NCI-H226 (cell line): ENCODE measurements at regions not wholly inside any gene's neighbourhood (a gene's known extent, or its start where the extent isn't known, plus 50 kb on each side); places are given as distances from the start of the nearest gene placed in this dataset.

Source experiments
- DNase-seq: peaks from one replicate; pipeline ENCODE4 v3.0.0-alpha.2; 2015

- no peak for DNase-seq
Observed at GRCh38 chr5:28214292-28214691, 1175.9 kb upstream of the CDH9 start.

GRCh38 chr5:28208356-28208755, 1170.0 kb upstream of the CDH9 start:
- no peak for DNase-seq

GRCh38 chr5:28190011-28190410, 1151.6 kb upstream of the CDH9 start:
- peak; percentile 14 for DNase-seq

- DNase-seq = no peak
Observed at GRCh38 chr5:28174691-28175090, 1136.3 kb upstream of the CDH9 start.

GRCh38 chr5:28165096-28165495, 1126.7 kb upstream of the CDH9 start:
- DNase-seq = peak; percentile 18

GRCh38 chr5:28164568-28164967, 1126.2 kb upstream of the CDH9 start:
- DNase-seq = no peak

GRCh38 chr5:28156981-28157380, 1118.6 kb upstream of the CDH9 start:
- DNase-seq = no peak

- DNase-seq = no peak
Observed at GRCh38 chr5:28143519-28143918, 1105.1 kb upstream of the CDH9 start.

- DNase-seq = no peak
Observed at GRCh38 chr5:28132151-28132550, 1093.8 kb upstream of the CDH9 start.

- peak; percentile 3 for DNase-seq
Observed at GRCh38 chr5:28117691-28118090, 1079.3 kb upstream of the CDH9 start.

- no peak for DNase-seq
Observed at GRCh38 chr5:28117273-28117672, 1078.9 kb upstream of the CDH9 start.

GRCh38 chr5:28110781-28111180, 1072.4 kb upstream of the CDH9 start:
- no peak for DNase-seq

- DNase-seq = no peak
Observed at GRCh38 chr5:28104080-28104479, 1065.7 kb upstream of the CDH9 start.

GRCh38 chr5:28084069-28084468, 1045.7 kb upstream of the CDH9 start:
- no peak for DNase-seq

- no peak for DNase-seq
Observed at GRCh38 chr5:28082610-28083009, 1044.2 kb upstream of the CDH9 start.

GRCh38 chr5:28077291-28078240, 1039.2 kb upstream of the CDH9 start:
- DNase-seq = no peak

GRCh38 chr5:28066856-28067255, 1028.5 kb upstream of the CDH9 start:
- DNase-seq = no peak

- DNase-seq = no peak
Observed at GRCh38 chr5:28065656-28066055, 1027.3 kb upstream of the CDH9 start.

- peak; percentile 31 for DNase-seq
Observed at GRCh38 chr5:28046596-28046995, 1008.2 kb upstream of the CDH9 start.

- DNase-seq = no peak
Observed at GRCh38 chr5:28027851-28028250, 989.5 kb upstream of the CDH9 start.

- DNase-seq = no peak
Observed at GRCh38 chr5:28017178-28017577, 978.8 kb upstream of the CDH9 start.

GRCh38 chr5:28014779-28015178, 976.4 kb upstream of the CDH9 start:
- no peak for DNase-seq

GRCh38 chr5:28012538-28012937, 974.2 kb upstream of the CDH9 start:
- no peak for DNase-seq

GRCh38 chr5:28009576-28009975, 971.2 kb upstream of the CDH9 start:
- DNase-seq = no peak

GRCh38 chr5:27996665-27997064, 958.3 kb upstream of the CDH9 start:
- DNase-seq = no peak
